ENCODE measurements at regions not wholly inside any gene's neighbourhood (a gene's known extent, or its start where the extent isn't known, plus 50 kb on each side); places are given as distances from the start of the nearest gene placed in this dataset.

GRCh38 chr13:61738236-61738750, 322.6 kb upstream of the PCDH20 start:
- H3K4me3 ChIP-seq (ENCODE audit: low read length) = no peak overlapping the region
- TF ChIP-seq, protein P1, sequence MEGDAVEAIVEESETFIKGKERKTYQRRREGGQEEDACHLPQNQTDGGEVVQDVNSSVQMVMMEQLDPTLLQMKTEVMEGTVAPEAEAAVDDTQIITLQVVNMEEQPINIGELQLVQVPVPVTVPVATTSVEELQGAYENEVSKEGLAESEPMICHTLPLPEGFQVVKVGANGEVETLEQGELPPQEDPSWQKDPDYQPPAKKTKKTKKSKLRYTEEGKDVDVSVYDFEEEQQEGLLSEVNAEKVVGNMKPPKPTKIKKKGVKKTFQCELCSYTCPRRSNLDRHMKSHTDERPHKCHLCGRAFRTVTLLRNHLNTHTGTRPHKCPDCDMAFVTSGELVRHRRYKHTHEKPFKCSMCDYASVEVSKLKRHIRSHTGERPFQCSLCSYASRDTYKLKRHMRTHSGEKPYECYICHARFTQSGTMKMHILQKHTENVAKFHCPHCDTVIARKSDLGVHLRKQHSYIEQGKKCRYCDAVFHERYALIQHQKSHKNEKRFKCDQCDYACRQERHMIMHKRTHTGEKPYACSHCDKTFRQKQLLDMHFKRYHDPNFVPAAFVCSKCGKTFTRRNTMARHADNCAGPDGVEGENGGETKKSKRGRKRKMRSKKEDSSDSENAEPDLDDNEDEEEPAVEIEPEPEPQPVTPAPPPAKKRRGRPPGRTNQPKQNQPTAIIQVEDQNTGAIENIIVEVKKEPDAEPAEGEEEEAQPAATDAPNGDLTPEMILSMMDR (IDR thresholded peaks at IDR 0.05; ENCODE audit: insufficient read depth, low read depth, low read length, missing control alignments) = no peak
- no peak for DNase-seq (ENCODE audit: low read depth)

GRCh38 chr13:61734683-61735082, 319.0 kb upstream of the PCDH20 start:
- H3K4me3 ChIP-seq (ENCODE audit: low read length) = no peak overlapping the region
- DNase-seq (ENCODE audit: low read depth) = no peak
- TF ChIP-seq, protein P1 (IDR thresholded peaks at IDR 0.05; ENCODE audit: insufficient read depth, low read depth, low read length, missing control alignments) = no peak

- H3K4me3 ChIP-seq (ENCODE audit: low read length) = no peak overlapping the region
- TF ChIP-seq, protein P1 (IDR thresholded peaks at IDR 0.05; ENCODE audit: insufficient read depth, low read depth, low read length, missing control alignments) = no peak
- DNase-seq (ENCODE audit: low read depth) = peak; percentile 32
These were observed 312.8 kb upstream of the PCDH20 start for GRCh38 chr13:61728471-61728870.

- TF ChIP-seq, protein P1 (IDR thresholded peaks at IDR 0.05; ENCODE audit: insufficient read depth, low read depth, low read length, missing control alignments) = no peak
- H3K4me3 ChIP-seq (ENCODE audit: low read length) = no peak overlapping the region
- DNase-seq (ENCODE audit: low read depth) = peak; percentile 80
These were observed 312.1 kb upstream of the PCDH20 start for GRCh38 chr13:61727767-61728166.

GRCh38 chr13:61725806-61726205, 310.2 kb upstream of the PCDH20 start:
- TF ChIP-seq, protein P1 (IDR thresholded peaks at IDR 0.05; ENCODE audit: insufficient read depth, low read depth, low read length, missing control alignments) = no peak
- no peak overlapping the region for H3K4me3 ChIP-seq (ENCODE audit: low read length)
- no peak for DNase-seq (ENCODE audit: low read depth)

- H3K4me3 ChIP-seq (ENCODE audit: low read length) = no peak overlapping the region
- no peak for DNase-seq (ENCODE audit: low read depth)
- TF ChIP-seq, protein P1 (IDR thresholded peaks at IDR 0.05; ENCODE audit: insufficient read depth, low read depth, low read length, missing control alignments) = no peak
These were observed 306.5 kb upstream of the PCDH20 start for GRCh38 chr13:61722119-61722518.

GRCh38 chr13:61712621-61713020, 297.0 kb upstream of the PCDH20 start:
- no peak for DNase-seq (ENCODE audit: low read depth)
- TF ChIP-seq, protein P1 (IDR thresholded peaks at IDR 0.05; ENCODE audit: insufficient read depth, low read depth, low read length, missing control alignments) = no peak
- no peak overlapping the region for H3K4me3 ChIP-seq (ENCODE audit: low read length)

Measured in epithelial cell of esophagus (primary cell).